ENCODE measurements at regions not wholly inside any gene's neighbourhood (a gene's known extent, or its start where the extent isn't known, plus 50 kb on each side); places are given as distances from the start of the nearest gene placed in this dataset.

DNA sequence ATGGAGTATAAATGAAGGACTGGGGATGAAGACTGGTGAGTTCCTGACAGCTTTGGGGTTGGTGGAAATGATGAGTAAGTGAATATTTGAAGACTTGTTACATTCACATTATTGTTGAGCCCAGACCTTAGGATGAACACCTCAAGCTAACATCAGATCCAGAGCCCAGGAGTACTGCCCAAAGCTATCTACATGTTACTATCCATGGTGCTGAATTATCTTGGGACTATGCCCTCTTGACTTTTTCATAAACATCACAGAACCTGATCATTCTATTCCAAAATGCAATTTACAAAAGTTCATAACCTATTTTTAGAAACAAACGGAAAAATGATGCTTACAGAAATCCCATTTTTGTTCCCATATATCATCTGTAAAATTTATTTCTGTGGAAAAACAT lies 613.3 kb downstream of the TUSC7 start:
- DNase-seq: no peak

DNA sequence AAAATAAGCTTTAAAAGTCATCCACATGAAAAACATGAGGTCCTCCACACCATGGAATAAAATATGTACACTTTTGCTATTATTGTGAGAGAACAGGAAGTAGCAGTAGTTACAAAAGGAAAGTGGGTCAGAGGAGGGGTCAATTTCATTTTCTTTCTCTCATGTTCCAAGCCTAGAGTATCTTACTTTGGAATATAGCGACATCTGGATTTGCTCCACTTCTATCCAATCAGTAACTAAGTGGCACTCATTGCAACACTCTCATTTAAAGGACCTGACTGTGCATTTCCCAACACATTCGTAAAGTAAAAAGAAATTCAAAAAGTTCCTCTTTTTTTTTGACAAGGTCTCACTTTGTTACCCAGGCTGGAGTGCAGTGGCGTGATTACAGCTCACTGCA lies 637.3 kb downstream of the TUSC7 start:
- DNase-seq: no peak

DNA sequence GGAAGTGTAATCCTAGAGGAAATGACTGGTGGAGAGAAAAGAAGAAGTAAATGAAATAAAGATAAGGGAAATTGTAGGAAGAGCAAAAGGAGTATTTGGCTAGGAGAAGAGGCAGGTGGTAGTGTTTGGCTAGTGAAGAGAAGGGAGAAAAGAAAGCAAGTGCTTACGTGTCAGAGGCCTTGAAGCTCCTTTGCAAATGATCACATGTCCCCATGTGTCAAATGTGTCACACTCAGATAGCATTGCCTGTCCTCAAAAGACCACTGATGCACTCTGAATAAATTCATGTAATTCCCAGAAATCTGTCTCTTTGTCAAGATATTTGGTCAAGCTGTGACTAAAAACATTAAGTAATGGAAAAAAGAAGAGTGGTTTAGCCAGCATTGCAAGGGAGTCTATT lies 639.3 kb downstream of the TUSC7 start:
- no peak for DNase-seq

DNA sequence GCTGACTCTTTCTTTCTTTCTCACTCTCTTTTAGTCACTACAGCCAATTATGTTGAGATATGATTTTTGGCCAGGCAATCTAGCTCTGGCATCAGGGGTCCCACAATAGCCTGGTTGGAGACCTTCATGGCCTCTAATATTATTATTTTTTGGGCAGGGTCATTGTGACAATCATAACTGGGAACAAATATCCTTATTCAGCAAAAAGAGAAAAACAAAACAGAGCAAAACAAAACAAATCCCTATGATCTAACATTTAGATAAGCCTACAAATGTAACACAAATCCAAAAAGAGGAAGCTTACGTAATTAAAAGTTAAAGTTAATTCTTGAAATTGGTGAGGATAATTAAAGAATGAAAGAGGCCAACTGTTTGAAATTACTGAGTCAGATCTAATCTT lies 640.0 kb downstream of the TUSC7 start:
- DNase-seq: no peak

DNA sequence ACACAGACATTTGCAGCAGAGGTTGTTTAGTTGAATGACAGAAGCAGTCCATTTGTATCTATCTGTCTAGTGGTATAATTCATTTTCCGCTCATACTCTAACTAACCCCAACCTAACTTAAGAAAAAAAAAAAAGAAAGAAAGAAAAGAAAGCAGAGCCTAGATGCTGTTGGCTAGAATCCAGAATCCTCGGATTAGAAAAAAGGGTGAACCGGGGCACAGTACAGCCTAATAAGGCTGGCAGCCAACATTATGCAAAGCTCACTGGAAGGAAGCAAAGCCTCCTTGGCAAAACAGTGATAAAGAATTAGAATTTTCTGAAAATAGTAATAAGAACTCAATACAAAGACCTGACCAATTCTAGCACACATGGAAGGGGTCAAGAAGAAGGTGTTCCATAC lies 640.8 kb downstream of the TUSC7 start:
- no peak for DNase-seq

DNA sequence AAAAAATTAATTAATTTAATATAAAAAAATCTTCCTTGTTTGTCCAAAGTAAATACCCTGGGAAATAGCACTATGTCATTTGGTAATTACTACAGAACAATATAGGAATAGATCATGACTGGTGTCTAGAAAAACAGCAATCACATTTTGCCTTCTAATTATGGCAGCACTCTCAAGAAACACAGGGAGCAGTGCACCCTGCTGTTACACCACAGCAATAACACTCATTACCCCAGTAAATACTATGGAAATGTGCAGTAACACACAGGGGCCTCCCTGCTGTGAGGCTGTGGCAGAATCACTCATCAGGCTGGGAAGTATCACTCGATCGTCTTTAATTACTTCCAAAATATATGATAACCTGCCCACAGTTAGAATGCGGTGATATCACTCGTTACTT lies 646.0 kb downstream of the TUSC7 start:
- no peak for DNase-seq

DNA sequence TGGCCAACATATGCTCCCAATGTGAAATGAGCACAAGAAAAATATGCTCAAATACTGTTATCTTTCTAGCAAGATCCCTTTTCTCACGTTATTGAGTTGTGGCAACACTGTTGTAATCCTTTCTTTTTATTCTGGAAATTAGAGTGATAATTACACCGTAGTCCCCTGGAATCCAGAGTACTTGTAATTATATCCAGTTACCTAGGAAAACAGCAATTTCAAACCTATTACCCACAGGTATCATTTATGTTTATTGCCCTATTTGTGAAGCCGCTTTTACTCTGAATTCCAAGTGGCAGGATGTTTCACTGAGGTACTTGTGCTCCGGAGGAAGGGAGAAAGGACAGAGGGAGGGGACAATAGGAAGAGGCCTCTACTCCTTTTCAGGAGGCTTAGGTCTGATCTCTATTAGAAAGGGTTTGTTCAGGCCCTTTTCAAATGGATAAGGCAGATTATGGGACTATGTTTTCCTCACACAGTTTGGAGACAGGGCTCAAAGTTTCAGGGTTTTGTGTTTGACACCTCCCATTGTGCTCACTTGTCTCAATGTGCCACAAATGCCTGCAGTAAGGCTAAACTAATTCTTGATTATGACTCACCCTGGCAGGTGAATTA lies 646.6 kb downstream of the TUSC7 start:
- no peak for DNase-seq

DNA sequence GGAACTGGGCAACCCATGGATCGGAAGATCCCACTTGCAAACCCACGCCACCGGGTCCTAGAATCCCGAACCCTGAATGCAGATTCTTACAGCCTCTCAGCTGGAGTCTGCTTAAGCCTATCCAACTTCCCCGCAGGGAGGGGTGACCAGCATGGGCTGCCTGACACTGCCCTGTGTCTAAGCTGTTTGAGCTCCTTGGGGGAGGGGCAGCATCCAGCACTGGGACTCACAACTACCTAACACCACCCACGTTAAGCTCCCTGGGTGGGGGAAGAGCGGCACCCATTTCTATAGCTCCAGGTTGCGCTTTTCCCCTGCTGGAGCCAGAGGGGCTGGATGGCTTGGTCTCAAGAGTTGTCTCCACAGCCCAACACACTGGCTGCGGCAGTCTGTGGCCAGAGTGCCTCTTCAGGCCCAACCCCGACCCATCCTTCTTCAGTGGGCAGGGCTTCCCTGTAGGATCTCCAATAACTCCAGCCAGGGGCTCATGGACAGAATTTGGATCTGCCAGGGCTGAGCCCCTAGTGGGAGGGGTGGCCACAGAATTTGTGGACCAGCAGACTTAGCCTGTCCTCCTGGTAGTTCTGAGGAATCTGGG lies 649.2 kb downstream of the TUSC7 start:
- no peak for DNase-seq

DNA sequence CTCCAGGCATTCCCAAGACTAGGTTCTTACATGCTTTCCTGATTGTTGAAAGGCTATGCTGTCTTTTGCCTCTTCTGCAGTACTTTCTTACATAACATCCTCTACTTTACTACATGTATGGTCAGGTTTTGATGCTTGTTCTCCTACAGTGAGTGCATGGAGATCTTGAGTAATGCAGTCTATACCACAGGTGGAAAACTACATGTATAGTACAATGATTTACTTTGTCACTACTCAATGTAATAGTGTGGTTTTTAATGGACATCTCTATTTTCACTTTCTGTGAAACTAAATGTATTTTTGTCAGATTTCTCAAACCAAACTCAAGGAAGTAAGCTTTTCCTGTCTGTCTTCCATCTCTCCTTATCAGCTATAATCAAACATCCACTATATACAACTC lies 657.0 kb downstream of the TUSC7 start:
- DNase-seq: no peak

DNA sequence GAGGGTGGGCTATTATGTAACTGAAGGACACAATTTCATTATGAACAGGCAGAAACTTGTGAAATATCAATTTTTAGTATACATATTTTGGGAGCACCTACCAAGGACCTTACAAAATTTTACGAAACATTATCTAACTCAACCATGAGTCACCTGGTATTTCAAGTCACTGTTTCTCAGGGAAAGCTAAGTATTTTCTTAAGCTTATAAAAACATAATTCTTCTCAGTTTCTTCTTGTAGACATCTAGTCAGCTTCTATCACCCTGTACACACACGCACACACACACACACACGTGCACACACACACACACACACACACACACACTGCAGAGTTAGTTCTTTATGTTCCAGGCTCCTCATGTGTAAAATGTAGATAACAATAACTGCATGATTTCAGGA lies 658.3 kb downstream of the TUSC7 start:
- DNase-seq: no peak

DNA sequence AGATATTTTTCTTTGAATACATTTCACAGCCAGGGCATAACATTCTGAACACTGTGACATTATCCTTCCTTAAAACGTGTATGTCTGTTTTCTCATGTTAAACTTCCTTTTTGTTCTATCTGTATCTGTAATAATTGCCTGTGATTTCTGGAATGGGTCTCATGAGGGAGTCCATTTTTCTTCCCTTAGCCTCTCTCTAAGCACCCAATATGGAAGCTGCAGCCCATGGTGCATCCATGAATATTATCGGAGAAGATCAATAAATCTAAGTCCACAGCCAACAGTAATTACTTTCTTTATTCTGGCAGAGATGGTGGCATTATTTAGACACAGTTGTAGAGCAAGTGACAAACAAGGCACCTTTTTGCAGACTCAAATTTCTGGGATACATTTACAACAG lies 671.1 kb downstream of the TUSC7 start:
- no peak for DNase-seq

DNA sequence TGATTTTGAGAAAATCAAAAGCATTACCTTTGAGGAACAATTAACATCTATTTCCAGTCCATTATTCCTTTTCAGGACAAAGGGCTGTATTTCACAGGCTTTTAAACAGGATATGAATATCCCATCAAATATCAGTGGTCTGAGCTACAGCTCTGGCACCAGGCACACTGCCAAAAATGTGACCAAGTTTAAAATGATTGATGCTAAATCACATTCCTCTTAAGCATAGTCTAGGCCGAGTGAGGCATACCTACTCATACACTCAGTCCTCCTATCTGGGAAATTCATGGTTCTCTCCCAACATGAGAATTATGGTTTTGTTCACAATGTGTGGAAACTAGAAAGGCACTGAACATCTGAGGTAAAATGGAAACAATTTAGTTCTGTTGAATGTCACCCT lies 683.5 kb downstream of the TUSC7 start:
- no peak for DNase-seq

DNA sequence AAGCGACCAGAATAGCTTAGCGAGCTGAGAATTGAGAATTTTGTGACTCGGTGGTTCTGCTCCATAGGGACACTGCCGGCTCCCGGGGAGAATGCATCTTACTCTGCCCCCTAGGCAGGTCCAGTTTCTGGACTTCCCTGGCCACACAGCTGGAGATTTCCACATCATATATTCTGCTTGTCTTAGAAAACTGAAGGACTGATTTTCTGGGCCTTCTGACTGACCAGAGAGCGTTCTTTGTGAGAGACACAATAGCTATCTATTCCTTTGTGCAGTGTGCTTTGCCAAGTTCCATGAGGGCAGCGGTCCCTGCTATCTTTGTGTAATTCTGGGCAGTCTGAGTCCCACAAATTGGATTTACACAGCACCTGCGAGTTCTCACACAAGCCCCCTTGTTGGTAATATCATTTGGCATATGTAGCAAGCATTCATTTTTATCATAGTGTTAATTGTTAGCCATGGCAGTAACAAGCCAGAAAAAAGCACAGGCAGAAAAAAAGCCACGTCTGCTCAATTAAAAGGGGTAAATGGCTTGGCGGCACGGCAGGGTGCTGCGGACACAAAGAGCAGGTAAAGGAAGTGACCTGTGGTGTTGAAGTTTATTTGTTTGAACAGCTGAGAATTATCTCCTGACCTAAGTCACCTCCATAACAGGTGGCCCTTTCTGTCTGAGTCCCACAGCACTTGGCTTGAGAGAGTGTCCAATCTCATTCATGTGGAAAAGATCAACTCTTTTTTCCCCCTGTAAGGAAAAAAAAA lies 688.7 kb downstream of the TUSC7 start:
- DNase-seq: no peak

DNA sequence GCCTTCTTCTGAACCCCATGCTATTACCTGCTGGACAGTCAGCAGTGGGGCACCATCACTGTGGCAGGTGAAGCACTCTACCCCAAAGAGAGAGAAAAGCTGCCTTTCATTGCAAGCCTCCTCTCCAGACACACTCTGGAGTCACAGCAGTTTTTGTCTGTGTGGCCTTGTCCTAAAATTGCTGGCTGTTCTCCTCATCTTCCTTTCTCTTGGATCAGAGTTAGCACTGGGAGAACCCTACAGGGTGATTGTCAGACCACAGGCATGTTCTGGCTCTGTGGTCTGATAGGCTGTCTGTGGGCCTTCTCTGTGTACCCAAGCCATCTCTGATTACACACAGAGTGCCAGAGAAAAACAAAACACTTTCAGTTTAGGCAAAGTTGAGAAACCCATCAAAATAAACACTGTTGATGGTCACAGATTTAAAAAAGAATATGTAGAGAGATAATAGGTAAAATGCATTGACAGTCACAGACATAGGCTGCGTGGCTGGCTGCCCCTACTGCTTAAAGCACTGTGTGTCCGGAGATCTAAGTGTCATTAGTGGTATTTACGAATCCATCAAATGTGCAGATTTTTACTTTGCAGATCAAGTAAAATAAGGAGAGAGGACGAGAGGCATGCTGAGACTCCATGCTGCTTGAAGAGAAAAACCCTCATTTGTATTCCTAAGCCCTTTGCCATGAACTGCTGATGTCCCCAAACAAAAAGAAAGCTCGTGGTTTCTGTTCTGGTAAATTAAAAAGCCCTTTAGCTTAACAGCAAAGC lies 689.9 kb downstream of the TUSC7 start:
- no peak for DNase-seq

DNA sequence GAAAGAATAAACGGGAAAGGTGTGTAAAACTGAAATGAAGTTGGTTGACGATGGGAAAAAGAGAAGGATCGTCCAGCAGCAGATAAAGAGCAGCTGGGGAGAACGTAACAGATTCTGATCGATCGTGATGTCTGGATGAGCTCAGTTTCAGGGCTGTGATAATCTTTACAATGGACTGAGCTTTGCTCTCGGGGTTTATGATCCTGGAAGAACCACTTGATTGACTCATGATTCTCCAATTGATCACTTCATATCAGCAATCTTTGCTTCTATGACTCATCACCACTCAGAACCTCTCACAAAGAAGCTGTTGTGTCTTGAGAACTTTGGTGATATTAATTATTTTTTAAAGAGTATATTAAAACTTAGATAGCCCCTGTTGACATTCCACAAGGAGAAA lies 690.7 kb downstream of the TUSC7 start:
- no peak for DNase-seq

DNA sequence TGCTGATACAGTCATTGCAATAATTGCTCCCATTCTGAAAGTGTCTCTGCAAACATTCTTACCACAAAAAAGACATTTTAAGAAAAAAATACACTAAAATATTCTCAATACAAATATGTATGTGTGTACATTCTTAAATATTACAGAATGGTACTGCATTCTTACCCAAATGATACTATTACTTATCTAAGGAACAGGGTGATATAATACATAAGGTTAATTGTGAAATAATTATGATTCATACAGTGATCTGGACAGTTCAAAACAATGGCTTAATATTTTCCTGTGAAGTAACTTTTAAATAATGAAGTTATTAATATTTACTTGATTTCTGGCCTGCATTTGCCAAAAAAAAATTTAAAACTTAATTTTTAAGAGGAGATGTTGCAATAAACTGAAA lies 694.6 kb downstream of the TUSC7 start:
- no peak for DNase-seq

DNA sequence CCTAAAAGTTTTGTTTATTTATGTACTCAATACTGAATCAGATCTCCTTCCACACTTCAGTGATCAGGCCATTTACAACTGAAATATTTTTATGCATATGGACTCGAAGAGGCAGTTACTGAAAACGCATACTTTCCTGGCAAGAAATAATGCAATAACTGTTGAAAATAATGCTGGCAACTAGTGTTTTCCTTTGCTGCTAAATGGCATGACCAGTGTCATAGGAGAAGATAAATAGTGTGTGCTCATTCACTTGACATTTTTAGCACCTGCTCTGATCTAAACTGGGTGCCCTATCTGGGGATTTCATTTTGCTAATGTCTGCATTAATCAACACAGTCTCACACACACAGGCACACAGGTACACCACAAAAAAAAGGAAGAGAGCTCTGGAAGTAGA lies 695.2 kb downstream of the TUSC7 start:
- no peak for DNase-seq

DNA sequence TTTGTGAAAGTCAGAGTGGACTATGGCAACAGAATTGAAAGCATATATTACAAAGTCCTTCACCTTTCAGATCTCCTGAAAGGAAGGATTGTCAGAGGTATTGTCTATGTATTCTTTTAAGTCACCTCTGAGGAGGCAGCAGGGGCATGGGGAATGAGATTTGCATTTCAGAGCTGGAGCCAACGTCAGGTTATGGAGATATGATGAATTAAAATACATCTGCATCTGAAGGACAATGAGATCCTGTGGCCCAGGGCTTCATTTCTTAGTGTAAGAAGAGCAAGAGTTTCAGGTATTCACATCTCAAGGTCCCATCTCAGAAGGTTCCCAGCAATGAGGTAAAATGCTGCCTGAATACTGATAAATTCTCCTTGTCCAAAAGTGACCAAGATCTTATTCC lies 695.8 kb downstream of the TUSC7 start:
- DNase-seq: no peak

DNA sequence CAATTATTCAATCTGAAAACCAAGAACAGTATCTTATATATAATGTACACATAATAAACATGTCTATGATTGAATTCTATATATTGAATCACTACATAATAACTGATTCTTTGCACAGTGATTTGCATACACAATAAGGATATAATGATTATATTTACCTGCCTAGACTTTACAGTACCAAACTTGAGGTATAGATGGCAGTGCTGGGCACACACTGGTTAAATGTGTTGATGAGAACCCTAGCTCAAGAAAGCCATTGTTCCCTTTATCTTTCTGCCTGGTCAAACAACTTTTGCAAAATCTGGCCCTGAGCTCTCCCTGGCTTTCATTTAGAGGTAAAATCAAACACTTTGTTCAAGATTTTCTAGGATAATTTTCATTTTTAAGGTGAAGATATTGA lies 697.7 kb downstream of the TUSC7 start:
- no peak for DNase-seq

DNA sequence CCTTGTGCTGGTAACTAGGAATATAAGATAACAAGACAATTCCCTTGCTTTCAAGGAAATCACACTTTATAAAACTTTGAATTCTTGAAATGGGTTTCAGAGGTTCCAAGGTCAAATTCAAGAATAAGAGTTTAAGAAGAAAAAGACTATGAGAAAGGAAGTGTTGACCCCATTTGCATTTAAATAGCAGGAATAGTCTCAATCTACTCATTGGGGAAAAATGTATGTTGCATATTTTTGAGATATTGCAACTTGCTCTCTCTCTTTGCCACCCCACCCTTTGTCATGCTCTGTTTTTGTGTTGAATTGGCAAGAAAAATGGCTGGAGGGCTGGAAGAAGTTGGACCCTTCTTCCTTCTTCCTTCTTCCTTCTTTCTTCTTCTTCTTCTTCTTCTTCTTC lies 699.2 kb downstream of the TUSC7 start:
- DNase-seq: no peak

DNA sequence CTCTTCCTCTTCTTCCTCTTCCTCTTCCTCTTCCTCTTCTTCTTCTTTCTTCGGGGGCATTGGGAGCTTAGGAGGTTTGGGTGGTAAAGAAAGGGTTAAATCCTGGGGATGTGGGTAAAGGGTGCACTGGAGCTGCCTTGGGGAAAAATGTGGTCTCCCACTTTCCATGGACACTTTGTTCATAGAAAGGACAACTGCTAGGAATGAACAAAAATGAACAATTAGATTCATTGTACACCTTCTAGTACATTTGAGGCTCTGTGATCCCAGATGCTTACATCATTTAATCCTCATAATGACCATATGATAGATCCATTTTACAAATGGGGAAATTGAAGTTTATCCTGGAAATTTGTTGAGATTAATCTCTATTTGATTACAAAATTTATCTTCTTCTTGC lies 699.7 kb downstream of the TUSC7 start:
- DNase-seq: no peak

DNA sequence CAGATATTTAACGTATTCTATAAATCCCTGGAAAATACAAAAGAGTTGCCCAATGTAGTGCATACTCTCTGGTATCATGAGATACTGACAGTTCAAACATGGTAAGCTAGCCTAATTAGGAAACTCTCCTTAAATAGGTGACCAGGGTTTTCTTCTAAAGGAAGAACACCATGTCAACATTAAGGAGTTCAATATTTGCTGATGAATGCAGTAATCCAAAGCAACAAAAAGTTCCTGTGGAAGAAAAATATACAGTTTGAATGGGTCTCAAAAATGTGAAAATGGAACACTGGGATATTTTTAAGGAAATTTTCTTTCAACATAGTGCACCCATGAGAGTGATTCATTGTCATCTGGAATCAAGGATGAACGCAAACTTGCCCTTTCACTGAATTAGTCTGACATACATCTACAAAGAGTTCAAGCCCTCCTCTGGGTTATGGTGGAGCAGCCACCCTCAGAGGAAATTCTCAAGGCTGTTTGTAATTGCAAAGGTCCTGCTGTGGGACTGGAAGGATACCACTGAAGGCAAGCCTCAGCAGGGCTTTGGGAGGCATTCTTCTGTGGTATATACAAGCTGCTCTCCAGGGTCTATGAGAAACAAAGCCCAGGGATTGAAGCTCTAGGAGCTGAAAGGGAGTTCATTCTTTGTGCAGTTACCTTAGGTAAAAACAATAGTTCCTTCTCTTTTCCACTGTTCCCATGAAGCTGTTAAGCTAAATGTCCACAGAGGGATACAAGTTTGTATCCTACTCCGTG lies 700.3 kb downstream of the TUSC7 start:
- DNase-seq: no peak

DNA sequence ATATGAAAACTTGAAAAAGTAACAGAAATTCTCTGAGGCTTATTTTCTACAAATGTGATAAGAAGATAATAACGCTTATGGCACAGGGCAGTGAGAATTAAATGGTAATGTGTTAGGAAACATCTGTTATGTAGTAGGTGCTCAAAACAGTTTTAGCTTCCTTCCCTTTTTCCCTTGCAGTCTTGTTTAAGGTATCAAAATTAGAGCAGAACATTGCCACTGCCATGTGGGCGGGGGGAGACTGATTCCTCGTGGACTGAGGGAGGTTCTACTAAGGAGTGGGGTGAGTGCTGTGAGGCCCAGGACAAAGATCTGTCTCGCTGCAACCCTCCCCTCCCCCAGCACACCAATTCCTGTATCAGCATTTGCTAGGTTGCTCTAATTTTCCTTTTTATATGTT lies 702.4 kb downstream of the TUSC7 start:
- no peak for DNase-seq

Data from activated CD4-positive, alpha-beta T cell treated with anti-CD3 and anti-CD28 coated beads for 48 hours (primary cell).